Panc1 (cell line): ENCODE measurements at regions not wholly inside any gene's neighbourhood (a gene's known extent, or its start where the extent isn't known, plus 50 kb on each side); places are given as distances from the start of the nearest gene placed in this dataset.

Source experiments
- TF ChIP-seq, protein P1 (sequence below): fragments of 450-650 bp; IDR thresholded peaks from 2 replicates; pipeline ENCODE4 v1.5.1; 2017; ENCODE audit warnings: mild to moderate bottlenecking
- TF ChIP-seq, protein P2 (sequence below), 2 experiments: IDR thresholded peaks; 2 replicates each; pipeline ENCODE4 v1.6.1; 2011 to 2012; ENCODE audit warnings: low read depth in 2 of 2, control low read depth in 1 of 2, low read length in 1 of 2, mild to moderate bottlenecking in 1 of 2, moderate library complexity in 1 of 2; ENCODE audit not compliant: insufficient read depth in 1 of 2

DNA sequence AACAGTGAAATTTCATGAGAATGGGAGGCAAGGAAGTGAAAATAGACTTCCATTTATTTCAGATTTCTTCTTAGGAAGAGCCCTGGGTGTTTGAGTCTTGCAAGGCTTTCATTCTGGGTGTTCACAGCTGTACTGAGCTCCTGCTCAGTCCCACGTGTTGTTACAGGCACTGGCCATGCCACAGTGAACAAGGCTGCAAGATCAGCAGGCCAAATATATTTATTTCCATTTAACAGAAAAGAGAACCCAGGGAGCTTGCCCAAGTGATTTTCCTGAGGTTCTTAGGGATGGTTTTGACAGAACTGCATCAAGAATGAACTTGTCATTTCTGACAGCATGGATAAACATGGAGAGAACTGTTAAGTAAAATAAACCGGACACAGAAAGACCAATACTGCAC lies 54.5 kb upstream of the CD36 start:
- TF ChIP-seq, protein P1, sequence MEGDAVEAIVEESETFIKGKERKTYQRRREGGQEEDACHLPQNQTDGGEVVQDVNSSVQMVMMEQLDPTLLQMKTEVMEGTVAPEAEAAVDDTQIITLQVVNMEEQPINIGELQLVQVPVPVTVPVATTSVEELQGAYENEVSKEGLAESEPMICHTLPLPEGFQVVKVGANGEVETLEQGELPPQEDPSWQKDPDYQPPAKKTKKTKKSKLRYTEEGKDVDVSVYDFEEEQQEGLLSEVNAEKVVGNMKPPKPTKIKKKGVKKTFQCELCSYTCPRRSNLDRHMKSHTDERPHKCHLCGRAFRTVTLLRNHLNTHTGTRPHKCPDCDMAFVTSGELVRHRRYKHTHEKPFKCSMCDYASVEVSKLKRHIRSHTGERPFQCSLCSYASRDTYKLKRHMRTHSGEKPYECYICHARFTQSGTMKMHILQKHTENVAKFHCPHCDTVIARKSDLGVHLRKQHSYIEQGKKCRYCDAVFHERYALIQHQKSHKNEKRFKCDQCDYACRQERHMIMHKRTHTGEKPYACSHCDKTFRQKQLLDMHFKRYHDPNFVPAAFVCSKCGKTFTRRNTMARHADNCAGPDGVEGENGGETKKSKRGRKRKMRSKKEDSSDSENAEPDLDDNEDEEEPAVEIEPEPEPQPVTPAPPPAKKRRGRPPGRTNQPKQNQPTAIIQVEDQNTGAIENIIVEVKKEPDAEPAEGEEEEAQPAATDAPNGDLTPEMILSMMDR = no peak
- TF ChIP-seq, protein P2, sequence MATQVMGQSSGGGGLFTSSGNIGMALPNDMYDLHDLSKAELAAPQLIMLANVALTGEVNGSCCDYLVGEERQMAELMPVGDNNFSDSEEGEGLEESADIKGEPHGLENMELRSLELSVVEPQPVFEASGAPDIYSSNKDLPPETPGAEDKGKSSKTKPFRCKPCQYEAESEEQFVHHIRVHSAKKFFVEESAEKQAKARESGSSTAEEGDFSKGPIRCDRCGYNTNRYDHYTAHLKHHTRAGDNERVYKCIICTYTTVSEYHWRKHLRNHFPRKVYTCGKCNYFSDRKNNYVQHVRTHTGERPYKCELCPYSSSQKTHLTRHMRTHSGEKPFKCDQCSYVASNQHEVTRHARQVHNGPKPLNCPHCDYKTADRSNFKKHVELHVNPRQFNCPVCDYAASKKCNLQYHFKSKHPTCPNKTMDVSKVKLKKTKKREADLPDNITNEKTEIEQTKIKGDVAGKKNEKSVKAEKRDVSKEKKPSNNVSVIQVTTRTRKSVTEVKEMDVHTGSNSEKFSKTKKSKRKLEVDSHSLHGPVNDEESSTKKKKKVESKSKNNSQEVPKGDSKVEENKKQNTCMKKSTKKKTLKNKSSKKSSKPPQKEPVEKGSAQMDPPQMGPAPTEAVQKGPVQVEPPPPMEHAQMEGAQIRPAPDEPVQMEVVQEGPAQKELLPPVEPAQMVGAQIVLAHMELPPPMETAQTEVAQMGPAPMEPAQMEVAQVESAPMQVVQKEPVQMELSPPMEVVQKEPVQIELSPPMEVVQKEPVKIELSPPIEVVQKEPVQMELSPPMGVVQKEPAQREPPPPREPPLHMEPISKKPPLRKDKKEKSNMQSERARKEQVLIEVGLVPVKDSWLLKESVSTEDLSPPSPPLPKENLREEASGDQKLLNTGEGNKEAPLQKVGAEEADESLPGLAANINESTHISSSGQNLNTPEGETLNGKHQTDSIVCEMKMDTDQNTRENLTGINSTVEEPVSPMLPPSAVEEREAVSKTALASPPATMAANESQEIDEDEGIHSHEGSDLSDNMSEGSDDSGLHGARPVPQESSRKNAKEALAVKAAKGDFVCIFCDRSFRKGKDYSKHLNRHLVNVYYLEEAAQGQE (IDR thresholded peaks at IDR 0.05; ENCODE audit: insufficient read depth in 1 of 2, low read depth in 2 of 2, low read length in 1 of 2) = no peak
